CD4-positive, alpha-beta T cell (primary cell): ENCODE measurements at regions not wholly inside any gene's neighbourhood (a gene's known extent, or its start where the extent isn't known, plus 50 kb on each side); places are given as distances from the start of the nearest gene placed in this dataset.

ENCODE experiments used
- ATAC-seq: fragments of 200-7000 bp; cut with Tn5 transposase; one replicate; pipeline ENCODE4 v1.10.0; 2022; ENCODE audit warnings: mild to moderate bottlenecking; ENCODE audit not compliant: poor library complexity
- CTCF ChIA-PET: fragments of 350-600 bp; sonication (Branson Sonifier 250); formaldehyde crosslinking; loops from one replicate; lab custom pipeline; 2021; ENCODE audit warnings: antibody characterized with exemption, inconsistent platforms; lab: Charles Lee
- POLR2A ChIA-PET: fragments of 350-600 bp; sonication (Branson Sonifier 250); formaldehyde crosslinking; loops from one replicate; lab custom pipeline; 2021; ENCODE audit warnings: antibody characterized with exemption, inconsistent platforms; lab: Charles Lee
- DNase-seq, 14 experiments: peaks; one replicate each; pipeline ENCODE4 v3.0.0-alpha.2; 2013 to 2020; ENCODE audit warnings: mixed read lengths in 2 of 14
- H3K27ac ChIP-seq, 2 donors: one replicate each; pipeline versions ENCODE4 v1.5.1 to v1.7.0; 2013; ENCODE audit warnings: low read length in 2 of 2, low read depth in 1 of 2, mild to moderate bottlenecking in 1 of 2
- H3K27me3 ChIP-seq, 2 experiments: 1 replicate in 1 of 2; 2 replicates in 1 of 2; pipeline versions ENCODE4 v1.6.1 to v1.7.0; 2013; ENCODE audit warnings: low read length in 2 of 2, control low read depth in 1 of 2, mild to moderate bottlenecking in 1 of 2, moderate library complexity in 1 of 2; ENCODE audit not compliant: insufficient read depth in 2 of 2, control insufficient read depth in 1 of 2
- H3K36me3 ChIP-seq: one replicate; pipeline ENCODE4 v1.6.1; 2013; ENCODE audit warnings: low read length, control low read depth; ENCODE audit not compliant: insufficient read depth
- H3K4me1 ChIP-seq: one replicate; pipeline ENCODE4 v1.6.1; 2013; ENCODE audit warnings: low read length, control low read depth; ENCODE audit not compliant: insufficient read depth
- H3K4me3 ChIP-seq: one replicate; pipeline ENCODE4 v1.5.1; 2013; ENCODE audit warnings: mild to moderate bottlenecking, low read length, moderate library complexity
- H3K9me3 ChIP-seq, 2 experiments: 1 replicate in 1 of 2; 2 replicates in 1 of 2; pipeline versions ENCODE4 v1.6.1 to v1.7.0; 2013; ENCODE audit warnings: low read length in 2 of 2, mild to moderate bottlenecking in 2 of 2, control low read depth in 1 of 2, moderate library complexity in 1 of 2; ENCODE audit not compliant: control insufficient read depth in 1 of 2, insufficient read depth in 1 of 2
- H3K27ac Mint-ChIP-seq: one replicate; pipeline ENCODE4 v1.8.0; 2020; ENCODE audit warnings: mixed read lengths
- H3K27me3 Mint-ChIP-seq: one replicate; pipeline ENCODE4 v1.8.0; 2021; ENCODE audit warnings: mixed read lengths
- H3K36me3 Mint-ChIP-seq: one replicate; pipeline ENCODE4 v1.8.0; 2021; ENCODE audit warnings: low read depth, mixed read lengths
- H3K4me1 Mint-ChIP-seq: one replicate; pipeline ENCODE4 v1.8.0; 2021; ENCODE audit warnings: low read depth, mixed read lengths
- H3K4me3 Mint-ChIP-seq: one replicate; pipeline ENCODE4 v1.8.0; 2020; ENCODE audit warnings: mild to moderate bottlenecking, mixed read lengths
- H3K9me3 Mint-ChIP-seq: one replicate; pipeline ENCODE4 v1.8.0; 2020; ENCODE audit warnings: mixed read lengths
- intact Hi-C, 2 experiments: fragments of 100-400 bp; cut with DNase I in 1 of 2; cut with micrococcal nuclease in 1 of 2; formaldehyde crosslinking; loops; one replicate each; pipeline versions ENCODE4 v1.15.1 to v1.9.0; 2023 to 2025; cut with DNase I, micrococcal nuclease
- TF ChIP-seq, protein P1 (sequence below): fragments of 200-600 bp; IDR thresholded peaks from one replicate; pipeline ENCODE4 v1.8.0; 2022; ENCODE audit warnings: antibody characterized with exemption, mild to moderate bottlenecking

DNA sequence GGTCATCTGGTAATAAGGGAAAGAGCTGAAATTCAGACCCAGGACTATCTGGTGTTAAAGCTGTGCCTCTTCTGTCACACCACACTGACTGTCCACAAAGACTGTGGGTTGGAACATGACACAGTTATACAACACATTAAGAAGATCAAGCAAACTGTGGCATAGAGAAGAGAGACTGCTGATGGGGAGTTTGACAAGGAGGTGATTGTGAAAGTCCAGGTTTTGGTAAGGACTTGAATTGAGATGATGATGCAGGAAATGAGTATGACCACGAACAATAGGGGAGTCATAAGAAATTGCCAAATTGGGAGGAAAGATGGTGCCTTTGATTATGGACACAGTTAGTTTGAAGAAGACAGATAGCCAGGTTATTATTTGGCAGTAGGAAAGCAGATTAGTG lies 163.4 kb downstream of the PDGFRA start:
- ATAC-seq, result no peak
- Mint-ChIP-seq H3K4me1 (no peaks in the 10 kb centered on the region), H3K36me3 (no peaks in the 10 kb centered on the region), H3K9me3 (peaks cover 2% of the 10 kb centered on the region), H3K27ac (no peak overlapping the region), H3K27me3 (peaks cover 4% of the 10 kb centered on the region), H3K4me3 (no peak overlapping the region)
- no peaks in the 10 kb centered on the region for H3K9me3 ChIP-seq
- DNase-seq, result no peak
- no peak overlapping the region for H3K27ac ChIP-seq
- no peaks in the 10 kb centered on the region for H3K4me1 ChIP-seq
- TF ChIP-seq, protein P1, sequence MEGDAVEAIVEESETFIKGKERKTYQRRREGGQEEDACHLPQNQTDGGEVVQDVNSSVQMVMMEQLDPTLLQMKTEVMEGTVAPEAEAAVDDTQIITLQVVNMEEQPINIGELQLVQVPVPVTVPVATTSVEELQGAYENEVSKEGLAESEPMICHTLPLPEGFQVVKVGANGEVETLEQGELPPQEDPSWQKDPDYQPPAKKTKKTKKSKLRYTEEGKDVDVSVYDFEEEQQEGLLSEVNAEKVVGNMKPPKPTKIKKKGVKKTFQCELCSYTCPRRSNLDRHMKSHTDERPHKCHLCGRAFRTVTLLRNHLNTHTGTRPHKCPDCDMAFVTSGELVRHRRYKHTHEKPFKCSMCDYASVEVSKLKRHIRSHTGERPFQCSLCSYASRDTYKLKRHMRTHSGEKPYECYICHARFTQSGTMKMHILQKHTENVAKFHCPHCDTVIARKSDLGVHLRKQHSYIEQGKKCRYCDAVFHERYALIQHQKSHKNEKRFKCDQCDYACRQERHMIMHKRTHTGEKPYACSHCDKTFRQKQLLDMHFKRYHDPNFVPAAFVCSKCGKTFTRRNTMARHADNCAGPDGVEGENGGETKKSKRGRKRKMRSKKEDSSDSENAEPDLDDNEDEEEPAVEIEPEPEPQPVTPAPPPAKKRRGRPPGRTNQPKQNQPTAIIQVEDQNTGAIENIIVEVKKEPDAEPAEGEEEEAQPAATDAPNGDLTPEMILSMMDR, result no peak
- intact Hi-C loops, result no loop called here
- ChIA-PET POLR2A (no interaction called here), CTCF (no interaction called here)
- no peaks in the 10 kb centered on the region for H3K36me3 ChIP-seq
- no peak overlapping the region for H3K4me3 ChIP-seq
- no peaks in the 10 kb centered on the region for H3K27me3 ChIP-seq

DNA sequence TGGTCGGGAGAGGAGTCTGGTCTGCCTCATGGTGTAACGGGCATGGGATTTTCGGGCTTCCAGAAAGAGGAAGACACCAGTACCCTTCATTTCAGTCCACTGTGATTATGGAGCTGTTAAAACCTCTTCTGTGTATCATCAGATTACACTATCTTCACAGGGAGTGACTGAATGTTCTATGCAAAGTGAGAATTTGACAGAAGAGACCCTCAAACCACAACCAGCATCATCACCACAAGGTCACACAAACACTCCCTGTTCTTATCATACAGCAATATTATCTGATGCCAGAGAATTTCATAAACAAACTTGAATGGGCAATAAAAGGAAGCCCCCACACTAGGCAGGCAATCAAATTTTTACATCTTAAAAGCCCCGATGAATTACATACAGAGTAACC lies 164.2 kb downstream of the PDGFRA start:
- CTCF ChIA-PET, result interaction anchor here (0.6 kb wide), 1 partner anchor 1862 kb away, joined by 4 read pairs; no protein-coding TSS in a partner anchor
- H3K27ac Mint-ChIP-seq, result no peak overlapping the region

DNA sequence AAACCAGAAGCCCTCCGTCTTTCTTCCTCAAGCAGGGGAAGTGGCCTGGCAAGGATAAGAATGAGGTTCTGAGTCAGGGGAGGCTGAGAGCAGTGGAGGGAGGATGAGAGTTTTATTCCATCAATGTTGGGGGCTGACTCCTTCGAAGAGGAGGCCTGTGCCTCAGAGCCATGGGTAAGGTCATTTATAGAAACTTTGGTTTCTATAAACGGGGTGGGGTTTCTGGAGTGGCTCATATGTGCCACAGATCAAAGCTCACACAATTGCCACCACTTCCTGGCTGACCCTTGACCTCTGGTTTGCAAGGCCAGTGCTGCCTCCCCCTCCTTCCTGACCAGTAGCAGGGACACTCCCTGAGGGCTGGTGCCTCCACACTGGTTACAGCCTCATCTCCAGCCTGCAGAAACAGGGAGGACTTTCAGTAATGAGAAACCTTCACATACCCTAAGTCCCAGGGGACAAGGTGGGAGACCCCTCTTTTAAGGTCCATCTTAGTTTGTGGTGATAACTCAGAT lies 166.0 kb downstream of the PDGFRA start:
- H3K27me3 Mint-ChIP-seq, result no peaks in the 10 kb centered on the region
- H3K36me3 Mint-ChIP-seq, result no peaks in the 10 kb centered on the region
- POLR2A ChIA-PET, result no interaction called here
- no peak for DNase-seq
- H3K9me3 Mint-ChIP-seq, result no peaks in the 10 kb centered on the region
- Histone ChIP-seq H3K4me3 (no peak overlapping the region), H3K4me1 (no peaks in the 10 kb centered on the region), H3K36me3 (no peaks in the 10 kb centered on the region), H3K9me3 (no peaks in the 10 kb centered on the region), H3K27me3 (no peaks in the 10 kb centered on the region), H3K27ac (no peak overlapping the region)
- no peak overlapping the region for H3K4me3 Mint-ChIP-seq
- H3K4me1 Mint-ChIP-seq, result no peaks in the 10 kb centered on the region
- no peak for ATAC-seq
- H3K27ac Mint-ChIP-seq, result no peak overlapping the region
- intact Hi-C loops, result no loop called here
- CTCF ChIA-PET, result no interaction called here
- TF ChIP-seq, protein P1, result no peak

More for the DNA sequence above, 164.2 kb downstream of the PDGFRA start:
- ATAC-seq (no peak), DNase-seq (no peak)
- TF ChIP-seq, protein P1, result no peak
- no peak overlapping the region for H3K27ac ChIP-seq
- no peaks in the 10 kb centered on the region for H3K9me3 ChIP-seq
- no peaks in the 10 kb centered on the region for H3K36me3 Mint-ChIP-seq
- no peak overlapping the region for H3K4me3 Mint-ChIP-seq
- POLR2A ChIA-PET, result no interaction called here
- H3K4me1 ChIP-seq, result no peaks in the 10 kb centered on the region
- H3K36me3 ChIP-seq, result no peaks in the 10 kb centered on the region
- no peaks in the 10 kb centered on the region for H3K27me3 ChIP-seq
- H3K4me1 Mint-ChIP-seq, result no peaks in the 10 kb centered on the region
- H3K4me3 ChIP-seq, result no peak overlapping the region
- peaks cover 4% of the 10 kb centered on the region for H3K27me3 Mint-ChIP-seq
- intact Hi-C loops, result no loop called here
- peaks cover 2% of the 10 kb centered on the region for H3K9me3 Mint-ChIP-seq
